GM12892 (cell line): ENCODE measurements at regions not wholly inside any gene's neighbourhood (a gene's known extent, or its start where the extent isn't known, plus 50 kb on each side); places are given as distances from the start of the nearest gene placed in this dataset.

ENCODE experiments used
- POLR2A ChIP-seq: IDR thresholded peaks from 2 replicates; pipeline ENCODE4 v1.6.1; 2011; ENCODE audit warnings: low read depth, low read length, control low read depth
- POLR2AphosphoS5 ChIP-seq: IDR thresholded peaks from 2 replicates; pipeline ENCODE4 v1.6.1; 2011; ENCODE audit warnings: low read depth, low read length, control low read depth

DNA sequence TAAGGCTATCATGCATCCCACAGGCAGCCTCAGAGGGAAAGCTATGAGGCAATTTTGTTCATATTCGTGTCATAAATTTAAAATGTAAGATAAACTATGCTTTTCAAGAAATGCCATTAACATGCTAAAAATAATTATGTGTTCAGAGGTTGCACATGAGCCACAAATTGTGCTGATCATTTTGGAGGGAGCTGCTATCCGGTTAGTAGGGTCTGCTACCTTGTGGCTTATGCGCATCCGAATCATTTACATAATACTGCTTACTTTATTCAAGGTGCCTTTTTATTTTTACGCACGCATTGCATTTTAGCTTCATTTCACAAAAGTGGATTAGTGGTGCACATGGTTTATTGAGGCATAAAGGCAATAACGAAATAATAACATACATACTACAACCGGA is 76.4 kb upstream of the WWC2 start:
- TF ChIP-seq POLR2A (no peak), POLR2AphosphoS5 (no peak)
